ENCODE measurements at regions not wholly inside any gene's neighbourhood (a gene's known extent, or its start where the extent isn't known, plus 50 kb on each side); places are given as distances from the start of the nearest gene placed in this dataset.

DNA sequence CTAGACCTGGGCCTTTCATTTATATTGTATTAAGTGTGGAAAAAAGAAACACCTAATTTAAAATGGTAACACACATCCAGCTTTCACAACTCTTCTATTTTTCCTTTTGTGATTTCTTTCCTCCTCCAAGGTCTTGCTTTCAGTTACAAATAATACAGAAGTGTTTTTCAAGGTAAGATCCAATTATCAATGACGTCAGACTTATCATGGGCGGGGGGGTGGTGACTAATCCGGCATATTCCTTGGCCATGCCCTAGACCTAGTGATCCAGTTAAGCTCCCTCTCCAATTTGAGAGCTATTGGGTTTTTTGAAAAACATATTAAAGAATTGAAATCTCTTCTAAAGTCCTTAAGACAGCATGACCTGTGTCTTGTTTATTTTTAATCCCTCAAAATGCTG, 669.9 kb upstream of the NR5A2 start:
- TF ChIP-seq, protein P1, sequence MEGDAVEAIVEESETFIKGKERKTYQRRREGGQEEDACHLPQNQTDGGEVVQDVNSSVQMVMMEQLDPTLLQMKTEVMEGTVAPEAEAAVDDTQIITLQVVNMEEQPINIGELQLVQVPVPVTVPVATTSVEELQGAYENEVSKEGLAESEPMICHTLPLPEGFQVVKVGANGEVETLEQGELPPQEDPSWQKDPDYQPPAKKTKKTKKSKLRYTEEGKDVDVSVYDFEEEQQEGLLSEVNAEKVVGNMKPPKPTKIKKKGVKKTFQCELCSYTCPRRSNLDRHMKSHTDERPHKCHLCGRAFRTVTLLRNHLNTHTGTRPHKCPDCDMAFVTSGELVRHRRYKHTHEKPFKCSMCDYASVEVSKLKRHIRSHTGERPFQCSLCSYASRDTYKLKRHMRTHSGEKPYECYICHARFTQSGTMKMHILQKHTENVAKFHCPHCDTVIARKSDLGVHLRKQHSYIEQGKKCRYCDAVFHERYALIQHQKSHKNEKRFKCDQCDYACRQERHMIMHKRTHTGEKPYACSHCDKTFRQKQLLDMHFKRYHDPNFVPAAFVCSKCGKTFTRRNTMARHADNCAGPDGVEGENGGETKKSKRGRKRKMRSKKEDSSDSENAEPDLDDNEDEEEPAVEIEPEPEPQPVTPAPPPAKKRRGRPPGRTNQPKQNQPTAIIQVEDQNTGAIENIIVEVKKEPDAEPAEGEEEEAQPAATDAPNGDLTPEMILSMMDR (IDR thresholded peaks at IDR 0.05; ENCODE audit: poor library complexity, severe bottlenecking), result no peak
- TF ChIP-seq POLR2AphosphoS5 (IDR thresholded peaks at IDR 0.05) (no peak), MXI1 (conservative IDR thresholded peaks at IDR 0.05; ENCODE audit: poor library complexity, severe bottlenecking) (no peak), SMC3 (conservative IDR thresholded peaks at IDR 0.05; ENCODE audit: poor library complexity) (no peak)
- Histone ChIP-seq H3K9me2 (ENCODE audit: insufficient read depth, low read length) (no peaks in the 10 kb centered on the region), H4K20me1 (ENCODE audit: insufficient read depth) (no peaks in the 10 kb centered on the region), H3K27ac (ENCODE audit: low read length) (no peak overlapping the region), H3K9ac (ENCODE audit: low read length) (no peak overlapping the region), H3K79me2 (replicated peaks; ENCODE audit: insufficient read depth, low read length) (no peaks in the 10 kb centered on the region), H2AFZ (ENCODE audit: low read depth, low read length) (no peak overlapping the region), H3K36me3 (ENCODE audit: insufficient read depth, low read length) (no peaks in the 10 kb centered on the region), H3K4me3 (ENCODE audit: low read length) (no peak overlapping the region), H3K4me2 (ENCODE audit: low read length) (no peak overlapping the region), H3K27me3 (ENCODE audit: insufficient read depth, low read depth, low read length) (no peaks in the 10 kb centered on the region), H3K9me3 (ENCODE audit: low read length) (no peaks in the 10 kb centered on the region), H3F3A (ENCODE audit: insufficient read depth, low read length, poor library complexity, severe bottlenecking) (no peaks in the 10 kb centered on the region)

DNA sequence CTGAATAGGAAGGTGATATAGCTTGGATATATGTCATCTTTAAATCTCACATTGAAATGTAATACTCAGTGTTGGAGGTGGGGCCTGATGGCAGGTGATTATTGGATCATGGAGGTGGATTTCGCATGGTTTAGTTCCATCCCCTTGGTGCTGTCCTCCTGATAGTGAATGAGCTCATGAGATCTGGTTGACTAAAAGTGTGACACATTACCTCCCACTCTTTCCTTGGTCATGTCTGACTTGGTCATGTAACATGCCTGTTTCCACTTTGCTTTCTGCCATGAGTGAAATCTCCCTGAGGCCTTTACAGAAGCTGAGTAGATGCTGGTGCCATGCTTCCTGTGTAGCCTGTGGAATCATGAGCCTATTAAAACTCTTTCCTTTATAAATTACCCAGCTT, 664.5 kb upstream of the NR5A2 start:
- H3F3A ChIP-seq (ENCODE audit: insufficient read depth, low read length, poor library complexity, severe bottlenecking), result no peaks in the 10 kb centered on the region
- no peak overlapping the region for H3K4me3 ChIP-seq (ENCODE audit: low read length)
- TF ChIP-seq, protein P2, sequence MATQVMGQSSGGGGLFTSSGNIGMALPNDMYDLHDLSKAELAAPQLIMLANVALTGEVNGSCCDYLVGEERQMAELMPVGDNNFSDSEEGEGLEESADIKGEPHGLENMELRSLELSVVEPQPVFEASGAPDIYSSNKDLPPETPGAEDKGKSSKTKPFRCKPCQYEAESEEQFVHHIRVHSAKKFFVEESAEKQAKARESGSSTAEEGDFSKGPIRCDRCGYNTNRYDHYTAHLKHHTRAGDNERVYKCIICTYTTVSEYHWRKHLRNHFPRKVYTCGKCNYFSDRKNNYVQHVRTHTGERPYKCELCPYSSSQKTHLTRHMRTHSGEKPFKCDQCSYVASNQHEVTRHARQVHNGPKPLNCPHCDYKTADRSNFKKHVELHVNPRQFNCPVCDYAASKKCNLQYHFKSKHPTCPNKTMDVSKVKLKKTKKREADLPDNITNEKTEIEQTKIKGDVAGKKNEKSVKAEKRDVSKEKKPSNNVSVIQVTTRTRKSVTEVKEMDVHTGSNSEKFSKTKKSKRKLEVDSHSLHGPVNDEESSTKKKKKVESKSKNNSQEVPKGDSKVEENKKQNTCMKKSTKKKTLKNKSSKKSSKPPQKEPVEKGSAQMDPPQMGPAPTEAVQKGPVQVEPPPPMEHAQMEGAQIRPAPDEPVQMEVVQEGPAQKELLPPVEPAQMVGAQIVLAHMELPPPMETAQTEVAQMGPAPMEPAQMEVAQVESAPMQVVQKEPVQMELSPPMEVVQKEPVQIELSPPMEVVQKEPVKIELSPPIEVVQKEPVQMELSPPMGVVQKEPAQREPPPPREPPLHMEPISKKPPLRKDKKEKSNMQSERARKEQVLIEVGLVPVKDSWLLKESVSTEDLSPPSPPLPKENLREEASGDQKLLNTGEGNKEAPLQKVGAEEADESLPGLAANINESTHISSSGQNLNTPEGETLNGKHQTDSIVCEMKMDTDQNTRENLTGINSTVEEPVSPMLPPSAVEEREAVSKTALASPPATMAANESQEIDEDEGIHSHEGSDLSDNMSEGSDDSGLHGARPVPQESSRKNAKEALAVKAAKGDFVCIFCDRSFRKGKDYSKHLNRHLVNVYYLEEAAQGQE (IDR thresholded peaks at IDR 0.05; ENCODE audit: borderline replicate concordance), result no peak
- TF ChIP-seq, protein P1 (IDR thresholded peaks at IDR 0.05; ENCODE audit: poor library complexity, severe bottlenecking), result no peak
- no peak for TF ChIP-seq SMC3 (conservative IDR thresholded peaks at IDR 0.05; ENCODE audit: poor library complexity)
- TF ChIP-seq RAD21 (conservative IDR thresholded peaks at IDR 0.05), result no peak
- TF ChIP-seq EP300 (conservative IDR thresholded peaks at IDR 0.05; ENCODE audit: poor library complexity, severe bottlenecking), result no peak
- TF ChIP-seq MXI1 (conservative IDR thresholded peaks at IDR 0.05; ENCODE audit: poor library complexity, severe bottlenecking), result no peak
- TF ChIP-seq EZH2 (IDR thresholded peaks at IDR 0.05; ENCODE audit: borderline replicate concordance, insufficient read depth, low read length, poor library complexity, severe bottlenecking), result no peak
- H3K36me3 ChIP-seq (ENCODE audit: insufficient read depth, low read length), result no peaks in the 10 kb centered on the region
- no peak overlapping the region for H2AFZ ChIP-seq (ENCODE audit: low read depth, low read length)
- no peaks in the 10 kb centered on the region for H4K20me1 ChIP-seq (ENCODE audit: insufficient read depth)
- H3K79me2 ChIP-seq (replicated peaks; ENCODE audit: insufficient read depth, low read length), result no peaks in the 10 kb centered on the region
- no peaks in the 10 kb centered on the region for H3K9me2 ChIP-seq (ENCODE audit: insufficient read depth, low read length)
- H3K27me3 ChIP-seq (ENCODE audit: insufficient read depth, low read depth, low read length), result no peaks in the 10 kb centered on the region
- no peak overlapping the region for H3K4me2 ChIP-seq (ENCODE audit: low read length)
- H3K9me3 ChIP-seq (ENCODE audit: low read length), result no peaks in the 10 kb centered on the region
- no peak overlapping the region for H3K27ac ChIP-seq (ENCODE audit: low read length)
- no peak overlapping the region for H3K9ac ChIP-seq (ENCODE audit: low read length)

Data from neural cell (in vitro differentiated cells).